NT2/D1 (cell line): ENCODE measurements at regions not wholly inside any gene's neighbourhood (a gene's known extent, or its start where the extent isn't known, plus 50 kb on each side); places are given as distances from the start of the nearest gene placed in this dataset.

Source experiments
- SUZ12 ChIP-seq: IDR thresholded peaks from 2 replicates; pipeline ENCODE4 v1.6.1; 2011; ENCODE audit not compliant: insufficient read length, insufficient read depth; ENCODE audit errors: extremely low read depth
- YY1 ChIP-seq: IDR thresholded peaks from 2 replicates; pipeline ENCODE4 v1.6.1; 2011; ENCODE audit not compliant: insufficient read length, insufficient read depth
- ZNF274 ChIP-seq: IDR thresholded peaks from 2 replicates; pipeline ENCODE4 v1.6.1; 2011; ENCODE audit warnings: mild to moderate bottlenecking, low read depth, low read length

- TF ChIP-seq YY1 (no peak), SUZ12 (no peak), ZNF274 (no peak)
Observed at GRCh38 chr10:61099756-61100155, 155.8 kb upstream of the RHOBTB1 start.
